C4-2B (cell line): ENCODE measurements at regions not wholly inside any gene's neighbourhood (a gene's known extent, or its start where the extent isn't known, plus 50 kb on each side); places are given as distances from the start of the nearest gene placed in this dataset.

ENCODE experiments used
- CTCF ChIP-seq: fragments of 450-650 bp; conservative IDR thresholded peaks from 2 replicates; pipeline ENCODE4 v1.5.1; 2017; ENCODE audit warnings: mild to moderate bottlenecking
- ZFX ChIP-seq: fragments of 450-650 bp; IDR thresholded peaks from 2 replicates; pipeline ENCODE4 v1.6.1; 2017

GRCh38 chr18:55897091-55897689 is 309.2 kb upstream of the TCF4 start:
- TF ChIP-seq CTCF = no peak
- TF ChIP-seq ZFX = no peak
